ENCODE measurements at regions not wholly inside any gene's neighbourhood (a gene's known extent, or its start where the extent isn't known, plus 50 kb on each side); places are given as distances from the start of the nearest gene placed in this dataset.
A peak's percentile ranks its signal among the peaks of the same experiment; 100 is the strongest.

GRCh38 chr16:65622871-65623270 is 501.0 kb upstream of the CDH11 start:
- no peak for DNase-seq (ENCODE audit: low read depth in 2 of 2)
- TF ChIP-seq, protein P1, sequence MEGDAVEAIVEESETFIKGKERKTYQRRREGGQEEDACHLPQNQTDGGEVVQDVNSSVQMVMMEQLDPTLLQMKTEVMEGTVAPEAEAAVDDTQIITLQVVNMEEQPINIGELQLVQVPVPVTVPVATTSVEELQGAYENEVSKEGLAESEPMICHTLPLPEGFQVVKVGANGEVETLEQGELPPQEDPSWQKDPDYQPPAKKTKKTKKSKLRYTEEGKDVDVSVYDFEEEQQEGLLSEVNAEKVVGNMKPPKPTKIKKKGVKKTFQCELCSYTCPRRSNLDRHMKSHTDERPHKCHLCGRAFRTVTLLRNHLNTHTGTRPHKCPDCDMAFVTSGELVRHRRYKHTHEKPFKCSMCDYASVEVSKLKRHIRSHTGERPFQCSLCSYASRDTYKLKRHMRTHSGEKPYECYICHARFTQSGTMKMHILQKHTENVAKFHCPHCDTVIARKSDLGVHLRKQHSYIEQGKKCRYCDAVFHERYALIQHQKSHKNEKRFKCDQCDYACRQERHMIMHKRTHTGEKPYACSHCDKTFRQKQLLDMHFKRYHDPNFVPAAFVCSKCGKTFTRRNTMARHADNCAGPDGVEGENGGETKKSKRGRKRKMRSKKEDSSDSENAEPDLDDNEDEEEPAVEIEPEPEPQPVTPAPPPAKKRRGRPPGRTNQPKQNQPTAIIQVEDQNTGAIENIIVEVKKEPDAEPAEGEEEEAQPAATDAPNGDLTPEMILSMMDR (IDR thresholded peaks at IDR 0.05; ENCODE audit: low read depth, low read length), result no peak
- H3K4me3 ChIP-seq (replicated peaks in 1 of 2; ENCODE audit: low read depth in 2 of 2, low read length in 2 of 2), result no peak overlapping the region

- H3K4me3 ChIP-seq (replicated peaks in 1 of 2; ENCODE audit: low read depth in 2 of 2, low read length in 2 of 2), result no peak overlapping the region
- no peak for DNase-seq (ENCODE audit: low read depth in 2 of 2)
- TF ChIP-seq, protein P1 (IDR thresholded peaks at IDR 0.05; ENCODE audit: low read depth, low read length), result no peak
Measured at GRCh38 chr16:65622151-65622550, 500.3 kb upstream of the CDH11 start.

DNA sequence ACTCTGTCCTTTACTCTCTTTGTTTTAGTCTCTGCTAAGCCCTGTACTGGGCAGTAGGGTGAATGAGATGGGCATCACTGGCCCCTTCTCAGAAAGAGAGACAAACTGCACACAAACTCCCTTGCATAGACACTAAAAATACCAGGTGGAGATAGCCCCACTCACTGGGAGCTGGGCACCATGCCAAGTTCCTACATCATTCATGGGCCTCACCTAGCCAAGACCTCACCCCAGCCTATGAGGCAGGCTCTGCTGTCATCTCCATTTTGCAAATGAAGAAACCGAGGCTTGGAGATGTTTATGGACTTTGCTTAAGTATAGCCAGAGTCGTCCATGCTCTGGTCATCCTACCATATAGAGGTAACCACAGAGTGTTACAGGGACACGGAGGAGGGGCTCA is 499.8 kb upstream of the CDH11 start:
- TF ChIP-seq, protein P1 (IDR thresholded peaks at IDR 0.05; ENCODE audit: low read depth, low read length), result no peak
- DNase-seq (ENCODE audit: low read depth in 2 of 2), result no peak
- H3K4me3 ChIP-seq (replicated peaks in 1 of 2; ENCODE audit: low read depth in 2 of 2, low read length in 2 of 2), result no peak overlapping the region

- no peak overlapping the region for H3K4me3 ChIP-seq (replicated peaks in 1 of 2; ENCODE audit: low read depth in 2 of 2, low read length in 2 of 2)
- TF ChIP-seq, protein P1 (IDR thresholded peaks at IDR 0.05; ENCODE audit: low read depth, low read length), result no peak
- DNase-seq (ENCODE audit: low read depth in 2 of 2), result no peak
Measured at GRCh38 chr16:65619606-65620005, 497.7 kb upstream of the CDH11 start.

GRCh38 chr16:65618931-65619330 is 497.1 kb upstream of the CDH11 start:
- TF ChIP-seq, protein P1 (IDR thresholded peaks at IDR 0.05; ENCODE audit: low read depth, low read length), result no peak
- H3K4me3 ChIP-seq (replicated peaks in 1 of 2; ENCODE audit: low read depth in 2 of 2, low read length in 2 of 2), result no peak overlapping the region
- peak in 1 of 2 donors; percentile 20 for DNase-seq (ENCODE audit: low read depth in 2 of 2)

- no peak for DNase-seq (ENCODE audit: low read depth in 2 of 2)
- no peak overlapping the region for H3K4me3 ChIP-seq (replicated peaks in 1 of 2; ENCODE audit: low read depth in 2 of 2, low read length in 2 of 2)
- TF ChIP-seq, protein P1 (IDR thresholded peaks at IDR 0.05; ENCODE audit: low read depth, low read length), result no peak
Measured at GRCh38 chr16:65618333-65618732, 496.5 kb upstream of the CDH11 start.

GRCh38 chr16:65617421-65617820 is 495.6 kb upstream of the CDH11 start:
- TF ChIP-seq, protein P1 (IDR thresholded peaks at IDR 0.05; ENCODE audit: low read depth, low read length), result no peak
- no peak for DNase-seq (ENCODE audit: low read depth in 2 of 2)
- no peak overlapping the region for H3K4me3 ChIP-seq (replicated peaks in 1 of 2; ENCODE audit: low read depth in 2 of 2, low read length in 2 of 2)

Data from cardiac fibroblast (primary cell).